IPS DF 4.7 (cell line): ENCODE measurements at regions not wholly inside any gene's neighbourhood (a gene's known extent, or its start where the extent isn't known, plus 50 kb on each side); places are given as distances from the start of the nearest gene placed in this dataset.
A peak's percentile ranks its signal among the peaks of the same experiment; 100 is the strongest.

Source experiments
- DNase-seq: peaks from one replicate; pipeline ENCODE4 v3.0.0-alpha.2; 2013; ENCODE audit warnings: low spot score; ENCODE audit errors: extremely low read depth

DNA sequence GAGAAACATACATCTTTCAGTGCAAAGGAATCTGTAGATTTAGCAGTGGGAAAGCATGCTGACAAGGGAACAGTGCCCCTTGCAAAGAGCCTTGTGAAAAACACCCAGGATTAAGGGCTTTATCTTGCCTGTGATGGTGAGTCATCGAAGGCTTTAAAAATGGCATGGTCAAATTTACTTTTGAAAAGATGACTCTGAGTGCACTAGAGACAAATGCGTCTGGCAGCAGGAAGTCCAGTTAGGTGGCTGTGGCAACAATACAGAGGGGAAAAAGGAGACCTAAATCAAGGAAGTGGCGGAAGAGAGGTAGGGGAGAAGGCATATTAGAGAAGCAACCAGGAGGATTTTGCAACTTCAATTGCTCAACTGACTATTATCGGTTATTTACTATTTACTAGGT, 472.6 kb upstream of the CPEB2 start:
- DNase-seq, result peak; percentile 28

DNA sequence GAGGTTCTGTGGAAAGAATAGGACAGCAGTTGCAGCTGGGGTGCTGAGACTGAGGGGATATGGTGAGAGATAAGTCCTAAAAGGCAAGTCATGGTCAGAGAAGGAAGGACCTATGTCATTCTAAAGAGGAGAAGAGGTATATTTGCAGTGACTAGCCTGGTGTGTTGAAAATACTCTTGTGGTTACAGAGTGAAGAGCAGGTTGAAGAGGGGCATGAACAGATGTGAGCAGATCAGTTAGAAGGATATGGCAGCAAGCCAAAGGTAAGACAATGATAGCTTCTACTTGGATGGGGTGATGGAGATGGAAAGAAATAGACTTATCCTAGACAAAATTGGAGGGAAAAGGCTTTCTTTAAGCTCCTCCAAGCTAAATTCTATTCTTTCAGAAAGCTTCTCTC, 469.8 kb upstream of the CPEB2 start:
- DNase-seq, result no peak

DNA sequence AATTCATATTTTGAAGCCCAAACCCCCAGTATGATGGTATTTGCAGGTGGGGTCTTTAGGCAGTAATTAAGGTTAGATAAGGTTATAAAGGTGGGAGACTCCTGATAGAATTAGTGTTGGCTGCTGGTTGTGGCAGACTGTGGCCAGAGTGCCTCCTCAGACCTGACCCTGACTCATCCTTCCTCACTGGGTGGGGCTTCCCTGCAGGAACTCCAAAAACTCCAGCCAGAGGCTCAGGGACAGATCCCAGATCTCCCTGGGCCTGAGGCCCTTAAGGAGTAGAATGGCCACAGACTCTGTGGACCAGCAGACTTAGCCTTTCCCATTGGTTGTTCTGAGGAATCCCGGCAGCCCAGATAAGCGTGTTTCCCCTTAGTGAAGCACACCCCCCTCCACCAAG, 463.0 kb upstream of the CPEB2 start:
- no peak for DNase-seq

DNA sequence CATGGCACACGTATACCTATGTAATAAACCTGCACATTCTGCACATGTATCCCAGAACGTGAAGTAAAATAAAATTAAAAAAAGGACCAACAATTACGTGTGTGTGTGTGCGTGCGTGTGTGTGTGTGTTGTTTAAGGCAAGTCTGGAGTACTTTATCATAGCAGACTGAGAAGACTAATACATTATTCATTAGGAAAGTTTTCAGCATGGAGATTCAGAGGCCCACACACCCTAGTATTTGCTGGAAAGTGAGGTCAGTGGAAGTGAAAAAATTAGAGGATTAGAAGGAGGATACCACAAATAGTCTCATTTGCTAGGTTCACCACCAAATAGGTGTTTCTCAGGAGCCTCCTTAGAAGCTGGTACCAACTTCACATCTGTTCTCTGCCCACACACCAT, 457.1 kb upstream of the CPEB2 start:
- no peak for DNase-seq

DNA sequence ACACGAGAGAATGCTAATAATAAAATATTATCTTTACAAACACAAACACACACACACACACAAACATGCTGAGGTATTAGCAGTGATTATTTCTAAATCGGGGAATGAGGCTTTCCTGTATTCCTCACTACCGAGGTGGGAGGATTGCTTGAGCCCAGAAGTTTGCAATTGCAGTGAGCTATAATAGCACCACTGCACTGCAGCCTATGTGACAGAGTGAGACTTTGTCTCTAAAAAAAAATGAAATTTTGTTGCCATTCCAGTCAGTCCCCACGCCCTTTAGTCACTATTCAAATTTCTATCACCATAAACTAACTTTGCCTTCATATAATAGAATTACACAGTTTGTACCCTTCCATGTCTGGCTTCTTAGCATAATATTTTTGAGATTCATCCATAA, 456.5 kb upstream of the CPEB2 start:
- DNase-seq, result no peak

DNA sequence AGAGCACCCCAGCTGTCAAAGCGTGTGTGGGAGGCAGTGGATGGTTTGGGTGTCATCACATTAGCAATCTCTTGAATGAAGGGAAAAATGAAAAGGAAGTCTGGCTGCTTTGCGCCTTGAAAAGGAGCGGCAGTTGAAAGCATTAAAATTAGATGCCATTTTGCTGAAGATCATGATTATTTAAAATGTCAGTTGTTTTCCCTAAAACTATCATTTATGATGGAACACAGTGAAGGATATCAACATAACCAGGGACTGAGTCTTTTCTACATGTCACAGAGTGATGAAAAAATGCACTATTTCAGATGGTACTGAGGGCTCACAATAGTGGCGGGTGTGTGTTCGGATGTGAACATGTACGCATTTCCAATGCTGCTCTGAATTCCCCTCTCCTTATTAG, 450.2 kb upstream of the CPEB2 start:
- DNase-seq, result no peak

DNA sequence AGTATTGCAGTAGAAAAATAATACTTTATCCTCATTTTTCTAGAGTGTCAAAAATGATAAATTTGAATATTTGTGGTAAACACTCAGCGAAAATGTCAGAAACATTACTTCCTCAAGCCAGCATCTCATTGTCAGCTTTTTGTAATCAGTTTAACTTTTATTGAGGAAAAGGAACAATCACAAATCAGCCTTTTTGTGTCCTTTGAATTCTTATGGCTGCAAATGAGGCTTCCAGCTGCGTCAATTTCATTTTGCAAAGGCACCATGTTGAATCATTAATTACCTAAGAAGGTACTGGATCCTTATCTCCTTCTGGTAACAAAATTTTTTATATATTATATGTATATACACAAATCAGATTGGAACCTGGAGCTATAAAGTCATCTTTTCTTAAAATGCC, 442.6 kb upstream of the CPEB2 start:
- DNase-seq, result no peak

DNA sequence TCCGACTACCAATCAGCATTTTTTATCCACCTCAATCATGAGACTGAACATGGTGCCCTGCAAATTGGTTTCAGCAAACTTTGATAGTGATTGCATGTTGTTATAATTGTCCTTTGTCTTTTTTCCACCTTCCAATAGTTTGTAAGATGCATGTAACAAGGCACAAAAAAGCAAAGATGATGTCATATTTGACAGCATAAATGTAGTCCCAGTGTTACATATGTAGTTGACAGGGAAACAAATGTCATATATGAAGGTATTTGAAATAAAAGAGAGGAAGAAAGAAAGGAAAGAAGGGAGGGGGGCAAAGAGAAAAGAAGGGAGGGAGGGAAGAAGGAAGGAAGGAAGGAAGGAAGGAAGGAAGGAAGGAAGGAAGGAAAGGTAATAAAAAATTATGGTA, 441.7 kb upstream of the CPEB2 start:
- no peak for DNase-seq

DNA sequence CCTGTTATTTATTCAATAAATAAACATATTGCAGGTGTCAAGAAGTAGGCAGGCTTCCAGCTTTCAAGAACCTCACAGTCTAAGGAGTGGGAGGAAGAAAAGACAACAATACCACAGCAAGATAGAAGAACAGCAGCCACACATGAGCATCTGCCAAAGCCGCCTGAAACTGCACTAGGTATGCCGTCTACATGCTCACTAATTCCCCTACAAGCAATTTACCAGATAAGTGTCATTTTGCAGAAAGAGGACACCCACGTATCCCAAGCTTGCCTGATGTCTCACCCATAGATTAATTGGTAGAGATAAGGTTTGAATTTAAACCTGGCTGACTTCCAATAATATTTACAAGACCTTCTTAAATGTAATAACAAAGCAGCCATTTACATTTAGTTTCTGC, 439.4 kb upstream of the CPEB2 start:
- no peak for DNase-seq

DNA sequence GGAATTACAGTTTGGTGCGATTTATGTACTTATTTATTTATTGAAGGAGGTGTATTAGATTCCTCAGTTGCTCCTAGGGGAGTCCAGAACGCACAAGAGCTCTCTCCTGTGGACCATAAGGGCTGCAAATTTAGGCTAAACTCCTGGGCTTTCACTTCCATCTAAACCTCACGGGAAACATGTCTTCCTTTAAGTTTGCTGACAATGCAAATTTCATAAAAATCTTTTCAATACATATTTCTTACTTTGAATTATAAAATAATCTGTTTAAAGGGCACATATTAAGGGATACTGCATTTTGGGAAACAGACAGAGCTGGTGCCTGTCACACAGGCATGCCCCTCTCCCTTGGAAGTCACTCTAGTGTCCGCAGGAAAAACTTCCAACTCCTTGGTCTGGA, 438.0 kb upstream of the CPEB2 start:
- DNase-seq, result no peak

DNA sequence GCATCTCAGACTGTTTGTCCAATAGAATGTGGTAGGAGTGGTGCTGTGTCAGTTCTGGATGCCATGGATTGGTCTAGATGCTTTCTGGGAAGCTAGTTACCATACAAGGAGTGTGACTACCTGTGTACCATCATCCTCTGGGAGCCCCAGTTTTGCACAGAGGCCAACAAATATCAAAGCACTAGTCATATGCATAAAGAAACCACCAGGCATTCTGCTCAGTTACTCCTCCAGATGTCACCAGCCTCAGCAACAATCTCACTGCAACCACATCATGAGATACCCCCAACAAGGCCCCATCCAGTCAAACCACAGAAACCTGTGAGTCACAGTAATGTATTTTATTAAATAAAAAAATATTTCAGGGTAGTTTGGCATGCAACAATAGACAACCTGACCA, 435.8 kb upstream of the CPEB2 start:
- no peak for DNase-seq

DNA sequence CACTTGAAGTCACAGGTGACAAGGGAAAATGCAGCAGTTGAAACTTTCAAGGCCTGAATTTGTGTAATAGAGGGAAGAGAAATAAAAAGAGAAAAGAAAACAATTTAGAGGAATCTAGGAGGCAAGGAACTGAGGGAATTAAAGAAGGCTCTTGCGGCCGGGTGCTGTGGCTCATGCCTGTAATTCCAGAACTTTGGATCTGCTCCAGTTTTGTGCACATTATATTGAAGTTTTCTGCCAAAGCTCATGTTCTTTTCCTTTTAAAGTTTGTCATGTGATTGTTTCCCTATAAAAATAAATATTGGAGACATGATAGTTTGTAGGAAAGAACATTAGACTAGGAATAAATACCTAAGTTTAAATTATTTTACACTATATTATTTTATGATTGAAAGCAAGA, 433.9 kb upstream of the CPEB2 start:
- no peak for DNase-seq

DNA sequence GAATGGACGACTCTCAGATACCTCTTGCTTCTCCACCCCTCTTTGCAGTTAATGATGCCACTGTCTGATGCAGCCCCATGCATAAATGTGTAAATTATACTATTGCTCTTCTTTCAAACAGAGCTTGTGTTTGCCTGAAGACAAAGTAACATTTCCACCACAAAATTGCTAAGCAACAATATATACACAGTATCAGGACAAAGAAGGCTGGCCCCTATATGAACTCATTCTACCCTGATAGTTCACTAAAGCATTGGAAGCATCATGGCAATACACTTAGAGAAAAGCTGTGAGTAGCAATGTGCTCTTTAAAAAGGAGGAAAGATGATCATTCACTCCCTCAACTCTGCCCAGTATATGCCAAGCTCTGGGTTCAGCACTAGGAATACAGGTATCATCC, 427.0 kb upstream of the CPEB2 start:
- DNase-seq, result no peak

DNA sequence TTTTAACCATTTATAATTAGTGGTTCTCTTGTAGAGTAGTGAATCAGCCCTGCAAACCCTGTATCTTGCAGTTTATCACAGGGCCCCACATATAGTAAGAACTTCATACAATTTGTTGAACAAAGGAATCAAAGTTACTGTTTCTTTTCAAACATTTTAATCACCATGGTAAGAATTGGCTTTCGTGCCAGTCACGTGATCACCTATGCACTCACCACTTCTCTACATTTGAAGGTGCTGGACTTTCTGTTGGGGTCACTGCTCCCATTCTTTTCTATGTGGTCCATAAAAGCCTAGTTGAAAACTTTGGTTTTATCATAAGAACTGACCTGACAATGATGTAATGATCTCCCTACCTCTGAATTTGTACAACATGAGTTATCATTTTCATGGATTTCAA, 426.4 kb upstream of the CPEB2 start:
- DNase-seq, result no peak

DNA sequence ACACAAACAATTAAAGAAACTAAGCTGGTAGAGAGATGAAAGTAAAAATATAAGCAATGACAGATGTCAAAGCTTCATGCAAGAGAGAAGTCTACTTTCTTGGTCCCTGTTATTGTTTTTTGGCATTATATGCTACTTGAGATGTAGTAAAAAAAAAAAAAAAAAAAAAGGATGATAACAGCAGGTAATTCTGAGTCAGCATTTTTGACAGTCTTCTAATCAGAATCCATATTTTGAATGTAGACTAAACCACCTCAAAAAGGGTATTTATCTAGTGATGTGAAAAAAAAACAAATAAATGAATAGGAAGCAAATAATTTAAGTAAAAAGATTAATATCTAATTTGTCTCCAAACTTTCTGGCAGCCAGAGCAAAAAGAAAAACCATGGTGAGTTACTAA, 422.2 kb upstream of the CPEB2 start:
- DNase-seq, result no peak

DNA sequence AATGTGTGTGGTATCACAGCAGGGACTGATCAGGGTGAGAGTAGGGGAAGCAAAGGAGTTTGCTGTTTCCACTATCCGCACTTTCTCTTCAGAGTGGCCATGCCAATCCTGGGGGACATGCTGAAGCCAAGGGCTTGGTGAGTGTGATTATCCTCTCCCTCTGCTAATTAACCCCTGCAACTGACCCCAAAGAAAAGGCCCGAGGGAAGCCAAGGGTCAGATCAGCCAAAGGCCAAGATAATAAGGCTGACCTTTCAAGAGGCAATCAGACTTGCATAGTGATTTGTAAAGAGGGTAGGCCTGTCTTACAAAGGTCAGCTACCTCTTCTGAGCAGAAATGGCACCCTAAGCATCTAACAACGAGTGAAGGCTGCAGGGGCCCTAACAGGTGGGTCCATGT, 420.5 kb upstream of the CPEB2 start:
- DNase-seq, result no peak

DNA sequence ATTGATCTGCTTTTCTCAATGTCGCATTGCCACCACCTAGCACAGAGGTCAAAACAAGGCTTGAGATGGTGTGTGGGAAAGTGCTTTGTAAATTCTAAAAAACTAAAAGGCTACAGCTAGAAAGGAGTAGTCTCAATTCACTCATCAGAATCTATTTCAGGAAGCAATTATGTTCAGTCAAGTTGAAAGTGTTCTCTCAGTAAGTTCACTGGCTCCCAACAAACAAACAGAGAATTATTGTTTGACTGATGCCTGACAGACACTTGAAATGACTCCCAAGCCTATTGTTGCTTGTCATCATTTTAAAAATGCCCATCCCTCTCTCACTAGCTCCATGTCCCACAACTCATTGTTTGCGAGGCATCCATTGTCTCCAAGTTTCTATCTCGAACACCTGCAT, 419.6 kb upstream of the CPEB2 start:
- no peak for DNase-seq

DNA sequence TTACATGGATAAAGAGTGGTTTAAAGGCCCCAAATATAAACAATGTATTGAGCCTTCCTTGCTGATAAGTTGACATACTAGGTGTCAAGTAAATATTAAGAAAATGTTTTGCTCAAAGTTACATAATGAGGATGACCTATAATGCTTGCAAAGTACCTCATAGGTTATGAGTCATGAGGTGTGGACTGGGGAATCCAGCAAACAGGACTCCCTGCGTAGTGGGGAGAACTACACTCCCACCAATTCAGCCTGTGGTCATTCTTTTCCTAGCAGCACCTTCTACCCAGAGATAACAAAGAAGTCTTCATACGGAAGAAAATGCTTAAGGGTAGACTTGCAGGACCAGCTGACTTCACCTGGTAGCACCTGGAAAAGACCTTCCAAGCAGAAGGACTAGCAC, 418.9 kb upstream of the CPEB2 start:
- DNase-seq, result no peak

DNA sequence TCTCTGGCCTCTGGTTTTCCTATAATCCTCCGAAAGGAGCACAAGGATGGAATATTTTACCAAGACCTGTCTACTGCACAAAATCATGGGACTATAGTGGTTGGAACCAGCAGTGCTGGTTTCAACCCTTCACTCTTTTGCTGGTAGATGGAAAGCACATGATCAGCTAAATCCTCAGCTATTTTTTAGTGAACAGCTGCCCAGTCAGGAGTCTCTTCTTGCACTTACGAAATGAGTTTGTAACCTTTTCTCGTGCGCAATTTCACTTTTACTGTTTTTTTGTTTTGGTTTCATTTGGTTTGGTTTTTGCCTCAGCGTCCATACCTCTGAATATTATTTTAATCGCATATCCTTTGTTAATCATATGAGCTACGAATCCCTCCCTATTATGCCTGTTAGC, 418.5 kb upstream of the CPEB2 start:
- no peak for DNase-seq

DNA sequence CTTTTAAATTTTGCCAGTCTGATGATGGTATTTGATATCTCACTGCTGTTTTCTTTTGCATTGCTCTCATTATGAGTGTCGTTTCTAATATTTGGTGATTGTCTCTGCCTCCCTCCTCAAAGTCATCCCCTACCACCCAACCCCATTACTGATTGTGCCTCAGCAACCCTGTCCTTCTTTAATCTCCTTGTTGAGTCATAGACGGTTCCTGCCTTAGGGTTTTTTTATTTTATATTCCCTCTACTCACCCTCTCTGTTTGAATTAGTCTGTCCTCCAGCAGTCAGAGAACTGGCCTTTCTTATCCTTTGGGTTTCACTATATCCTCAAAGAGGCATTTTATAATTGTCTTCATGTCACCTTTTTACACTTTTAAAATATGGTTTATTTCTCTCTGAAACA, 409.3 kb upstream of the CPEB2 start:
- DNase-seq, result no peak

DNA sequence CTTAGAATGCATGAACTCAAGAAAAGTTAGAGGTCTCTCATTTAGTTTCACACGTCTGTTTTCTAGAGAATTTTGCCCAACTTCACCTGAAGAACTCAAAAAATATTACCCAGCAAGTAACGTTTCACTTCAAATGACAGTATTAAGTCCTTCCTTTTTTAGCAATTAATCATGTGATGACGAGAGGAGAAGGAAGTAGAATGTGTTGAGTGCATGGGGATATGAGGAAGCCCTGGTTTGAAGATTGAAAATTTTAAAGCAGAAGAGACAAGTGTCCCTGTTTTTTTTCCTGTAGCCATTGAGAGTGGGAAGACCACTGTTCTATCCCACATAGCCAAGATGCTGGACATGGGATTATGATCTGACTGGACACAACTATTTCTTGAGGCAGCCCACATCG, 406.3 kb upstream of the CPEB2 start:
- DNase-seq, result no peak

DNA sequence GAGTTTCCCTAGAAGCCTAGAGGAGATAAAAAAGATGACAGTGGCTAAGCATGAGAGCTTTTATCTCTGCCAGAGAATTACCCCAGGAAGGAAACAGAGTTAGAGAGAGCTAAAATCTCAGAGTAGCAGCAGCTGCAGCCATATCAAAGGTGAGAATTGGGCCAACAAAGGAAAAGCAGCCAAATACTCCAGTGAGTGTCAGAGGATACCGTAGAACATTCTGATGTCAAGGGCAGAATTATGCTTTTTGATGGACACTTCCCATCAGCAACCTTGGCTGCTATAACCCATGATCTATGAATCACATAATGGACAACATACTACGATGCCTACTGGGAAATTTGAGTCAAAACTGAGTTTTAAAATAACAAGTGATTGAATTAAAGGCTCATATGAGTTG, 405.8 kb upstream of the CPEB2 start:
- no peak for DNase-seq

DNA sequence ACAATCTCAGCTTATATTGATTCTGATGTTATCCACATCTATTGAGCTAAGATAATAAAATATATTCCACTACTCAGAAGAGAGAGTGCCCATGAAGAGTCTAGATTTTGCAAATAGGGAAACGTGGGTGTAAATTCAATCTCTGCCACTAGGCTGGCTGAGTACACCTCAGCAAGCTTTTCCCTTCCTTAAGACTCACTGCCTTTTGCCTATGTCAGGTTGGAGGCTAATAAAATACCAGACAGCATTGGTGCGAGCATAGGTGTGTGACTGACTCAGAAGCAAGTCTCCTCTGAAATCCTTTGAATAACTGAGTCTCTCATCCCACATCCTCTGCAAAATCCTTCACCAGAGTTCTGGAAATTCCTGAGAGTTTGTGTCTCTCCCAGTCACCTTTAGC, 405.4 kb upstream of the CPEB2 start:
- no peak for DNase-seq

DNA sequence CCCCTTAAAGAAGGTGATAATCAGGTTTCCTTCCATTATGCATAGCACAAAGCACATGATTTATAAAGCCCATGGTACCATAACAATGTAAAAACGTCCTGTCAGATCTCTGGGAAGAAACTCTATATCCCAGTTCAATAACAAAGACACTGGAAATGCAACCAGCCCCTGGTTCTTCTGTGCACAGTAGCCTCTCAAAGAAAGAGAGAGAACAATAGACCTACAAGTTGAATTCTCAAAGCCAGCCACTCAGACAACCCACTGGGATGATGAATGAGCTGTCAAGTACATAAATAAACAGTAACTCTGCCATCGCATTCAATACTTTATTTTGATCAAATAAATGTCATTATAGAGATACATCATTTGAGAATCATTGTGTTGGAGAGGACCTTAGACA, 400.1 kb upstream of the CPEB2 start:
- DNase-seq, result no peak

DNA sequence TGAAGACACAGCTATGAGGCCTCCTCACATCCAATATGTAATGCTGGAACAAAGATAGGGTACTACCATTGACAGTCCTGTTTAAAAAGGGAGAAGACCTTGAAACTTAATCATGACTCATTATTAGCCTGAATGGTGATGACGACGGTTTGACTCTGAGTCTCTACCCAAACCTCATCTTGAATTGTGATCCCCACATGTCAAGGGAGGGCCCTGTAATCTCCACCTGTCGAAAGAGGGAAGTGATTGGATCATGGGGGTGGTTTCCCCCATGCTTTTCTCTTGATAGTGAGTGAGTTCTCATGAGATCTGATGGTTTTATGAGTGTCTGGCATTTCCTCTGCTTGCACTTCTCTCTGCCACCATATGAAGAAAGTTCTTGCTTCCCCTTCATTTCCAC, 395.3 kb upstream of the CPEB2 start:
- DNase-seq, result no peak
